Hepatocyte (in vitro differentiated cells): ENCODE measurements at regions not wholly inside any gene's neighbourhood (a gene's known extent, or its start where the extent isn't known, plus 50 kb on each side); places are given as distances from the start of the nearest gene placed in this dataset.
A peak's percentile ranks its signal among the peaks of the same experiment; 100 is the strongest.

Source experiments
- DNase-seq: peaks from one replicate; pipeline ENCODE4 v3.0.0-alpha.2; 2016; ENCODE audit warnings: low spot score
- H2AFZ ChIP-seq: fragments of 200-600 bp; sonication (generic); 2 replicates; pipeline ENCODE4 v1.6.0; 2016; ENCODE audit warnings: antibody characterized with exemption, mild to moderate bottlenecking
- H3K27ac ChIP-seq: fragments of 200-600 bp; sonication (generic); 2 replicates; pipeline ENCODE4 v1.5.1; 2016; ENCODE audit warnings: mild to moderate bottlenecking
- H3K27me3 ChIP-seq: fragments of 200-600 bp; sonication (generic); 2 replicates; pipeline ENCODE4 v1.6.1; 2016
- H3K36me3 ChIP-seq: fragments of 200-600 bp; sonication (generic); replicated peaks from 2 replicates; pipeline ENCODE4 v1.5.1; 2016; ENCODE audit warnings: low read depth; ENCODE audit not compliant: insufficient read depth
- H3K4me1 ChIP-seq: fragments of 200-600 bp; sonication (generic); 2 replicates; pipeline ENCODE4 v1.5.1; 2016; ENCODE audit warnings: mild to moderate bottlenecking, moderate library complexity; ENCODE audit not compliant: insufficient read depth
- H3K4me2 ChIP-seq: fragments of 200-600 bp; sonication (generic); 2 replicates; pipeline ENCODE4 v1.6.0; 2016
- H3K4me3 ChIP-seq: fragments of 200-600 bp; sonication (generic); 2 replicates; pipeline ENCODE4 v1.5.1; 2016; ENCODE audit warnings: mild to moderate bottlenecking
- H3K79me2 ChIP-seq: fragments of 200-600 bp; sonication (generic); 2 replicates; pipeline ENCODE4 v1.6.0; 2017; ENCODE audit warnings: mild to moderate bottlenecking
- H3K9me2 ChIP-seq: fragments of 200-600 bp; sonication (generic); replicated peaks from 2 replicates; pipeline ENCODE4 v1.6.0; 2017; ENCODE audit warnings: mild to moderate bottlenecking; ENCODE audit not compliant: insufficient read depth
- H3K9me3 ChIP-seq: fragments of 200-600 bp; sonication (generic); 2 replicates; pipeline ENCODE4 v1.5.1; 2016; ENCODE audit warnings: low read depth, mild to moderate bottlenecking
- H4K20me1 ChIP-seq: fragments of 200-600 bp; sonication (generic); 2 replicates; pipeline ENCODE4 v1.6.0; 2016; ENCODE audit warnings: mild to moderate bottlenecking; ENCODE audit not compliant: insufficient read depth, poor library complexity, severe bottlenecking
- EZH2 ChIP-seq: fragments of 200-600 bp; sonication (generic); IDR thresholded peaks from 2 replicates; pipeline ENCODE4 v1.6.1; 2016; ENCODE audit warnings: antibody characterized with exemption, mild to moderate bottlenecking, borderline replicate concordance
- EZH2phosphoT487 ChIP-seq: fragments of 200-600 bp; sonication (generic); IDR thresholded peaks from one replicate; pipeline ENCODE4 v1.6.1; 2018; ENCODE audit warnings: antibody characterized with exemption, mild to moderate bottlenecking, low read depth, moderate library complexity; ENCODE audit not compliant: unreplicated experiment, severe bottlenecking
- WGBS: methylation state at CpG from one replicate; pipeline ENCODE4 v1.1.6; 2016; ENCODE audit warnings: low lambda C conversion rate; ENCODE audit errors: missing lambda C conversion rate; 5-methylcytosine and 5-hydroxymethylcytosine counted together
- TF ChIP-seq, protein P1 (sequence below): fragments of 200-600 bp; sonication (generic); IDR thresholded peaks from 2 replicates; pipeline ENCODE4 v1.5.1; 2016; ENCODE audit warnings: antibody characterized with exemption, mild to moderate bottlenecking; ENCODE audit not compliant: poor library complexity

DNA sequence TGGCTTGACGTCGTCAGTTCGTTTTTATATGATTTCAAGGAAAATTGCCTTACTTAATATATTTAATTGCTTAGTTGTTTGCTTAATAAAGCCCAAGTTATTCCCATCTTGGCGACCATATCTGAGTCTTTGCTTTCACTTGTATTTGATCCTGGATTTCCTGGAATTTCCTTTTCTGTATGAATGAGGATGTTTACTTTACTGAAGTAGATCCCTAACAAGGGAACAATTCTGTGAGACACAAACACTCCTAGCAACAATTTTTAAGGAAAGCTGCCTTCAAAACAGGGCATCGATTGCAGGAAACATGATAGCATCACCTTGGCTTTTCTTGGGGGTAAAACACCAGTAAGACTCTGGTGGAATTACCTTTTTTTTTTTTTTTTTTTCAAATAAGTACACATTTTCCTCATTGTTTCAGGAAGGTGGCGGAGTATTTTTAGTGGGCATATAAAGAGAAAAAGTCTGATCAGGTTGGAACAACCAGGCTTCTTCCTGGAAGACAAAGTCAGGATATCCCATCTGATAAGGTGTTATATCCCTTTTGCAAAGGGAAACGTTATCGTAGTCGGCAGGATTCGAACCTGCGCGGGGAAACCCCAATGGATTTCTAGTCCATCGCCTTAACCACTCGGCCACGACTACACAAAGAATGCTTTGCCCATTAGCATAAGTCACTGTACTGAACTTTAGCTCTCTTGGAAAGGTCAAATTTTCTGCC is 68.5 kb upstream of the ZNF184 start:
- H3K36me3 ChIP-seq = no peaks in the 10 kb centered on the region
- H4K20me1 ChIP-seq = no peaks in the 10 kb centered on the region
- H2AFZ ChIP-seq = no peak overlapping the region
- H3K79me2 ChIP-seq = no peaks in the 10 kb centered on the region
- H3K4me1 ChIP-seq = no peaks in the 10 kb centered on the region
- no peak overlapping the region for H3K4me3 ChIP-seq
- H3K9me3 ChIP-seq = no peaks in the 10 kb centered on the region
- no peak overlapping the region for H3K4me2 ChIP-seq
- H3K9me2 ChIP-seq = no peaks in the 10 kb centered on the region
- no peak for TF ChIP-seq EZH2phosphoT487
- TF ChIP-seq EZH2 = no peak
- TF ChIP-seq, protein P1, sequence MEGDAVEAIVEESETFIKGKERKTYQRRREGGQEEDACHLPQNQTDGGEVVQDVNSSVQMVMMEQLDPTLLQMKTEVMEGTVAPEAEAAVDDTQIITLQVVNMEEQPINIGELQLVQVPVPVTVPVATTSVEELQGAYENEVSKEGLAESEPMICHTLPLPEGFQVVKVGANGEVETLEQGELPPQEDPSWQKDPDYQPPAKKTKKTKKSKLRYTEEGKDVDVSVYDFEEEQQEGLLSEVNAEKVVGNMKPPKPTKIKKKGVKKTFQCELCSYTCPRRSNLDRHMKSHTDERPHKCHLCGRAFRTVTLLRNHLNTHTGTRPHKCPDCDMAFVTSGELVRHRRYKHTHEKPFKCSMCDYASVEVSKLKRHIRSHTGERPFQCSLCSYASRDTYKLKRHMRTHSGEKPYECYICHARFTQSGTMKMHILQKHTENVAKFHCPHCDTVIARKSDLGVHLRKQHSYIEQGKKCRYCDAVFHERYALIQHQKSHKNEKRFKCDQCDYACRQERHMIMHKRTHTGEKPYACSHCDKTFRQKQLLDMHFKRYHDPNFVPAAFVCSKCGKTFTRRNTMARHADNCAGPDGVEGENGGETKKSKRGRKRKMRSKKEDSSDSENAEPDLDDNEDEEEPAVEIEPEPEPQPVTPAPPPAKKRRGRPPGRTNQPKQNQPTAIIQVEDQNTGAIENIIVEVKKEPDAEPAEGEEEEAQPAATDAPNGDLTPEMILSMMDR = no peak
- DNase-seq = no peak
- WGBS = 30% methylated on average over 15 of the region's 15 CpGs
- H3K27me3 ChIP-seq = peaks cover 57% of the 10 kb centered on the region
- no peak overlapping the region for H3K27ac ChIP-seq

DNA sequence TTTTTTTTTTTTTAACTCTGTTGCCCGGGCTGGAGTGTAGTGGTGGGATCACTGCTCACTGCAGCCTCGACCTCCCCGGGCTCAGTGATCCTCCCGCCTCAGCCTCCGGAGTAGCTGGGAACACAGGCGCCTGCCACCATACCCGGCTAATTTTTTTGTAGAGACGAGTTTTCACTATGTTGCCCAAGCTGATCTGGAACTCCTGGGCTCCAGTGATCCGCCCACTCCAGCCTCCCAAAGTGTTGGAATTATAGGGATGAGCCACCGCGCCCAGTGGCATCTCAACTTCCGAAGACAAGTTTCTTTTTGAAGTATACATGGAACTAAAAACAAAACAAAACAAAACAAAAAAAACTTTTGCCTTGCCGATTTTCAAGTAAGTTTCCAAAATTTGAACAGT is 66.6 kb upstream of the ZNF184 start:
- Histone ChIP-seq H3K36me3 (no peaks in the 10 kb centered on the region), H3K27ac (no peak overlapping the region), H4K20me1 (no peaks in the 10 kb centered on the region), H3K27me3 (peaks cover 42% of the 10 kb centered on the region), H3K4me2 (peak overlapping the region; percentile 71), H3K4me3 (no peak overlapping the region), H3K4me1 (no peaks in the 10 kb centered on the region), H3K9me3 (no peaks in the 10 kb centered on the region), H3K9me2 (no peaks in the 10 kb centered on the region), H2AFZ (no peak overlapping the region), H3K79me2 (no peaks in the 10 kb centered on the region)
- WGBS = 50% methylated on average over 13 of the region's 13 CpGs
- no peak for DNase-seq
- TF ChIP-seq EZH2phosphoT487 (no peak), EZH2 (peak; percentile 32)
- TF ChIP-seq, protein P1 = no peak

DNA sequence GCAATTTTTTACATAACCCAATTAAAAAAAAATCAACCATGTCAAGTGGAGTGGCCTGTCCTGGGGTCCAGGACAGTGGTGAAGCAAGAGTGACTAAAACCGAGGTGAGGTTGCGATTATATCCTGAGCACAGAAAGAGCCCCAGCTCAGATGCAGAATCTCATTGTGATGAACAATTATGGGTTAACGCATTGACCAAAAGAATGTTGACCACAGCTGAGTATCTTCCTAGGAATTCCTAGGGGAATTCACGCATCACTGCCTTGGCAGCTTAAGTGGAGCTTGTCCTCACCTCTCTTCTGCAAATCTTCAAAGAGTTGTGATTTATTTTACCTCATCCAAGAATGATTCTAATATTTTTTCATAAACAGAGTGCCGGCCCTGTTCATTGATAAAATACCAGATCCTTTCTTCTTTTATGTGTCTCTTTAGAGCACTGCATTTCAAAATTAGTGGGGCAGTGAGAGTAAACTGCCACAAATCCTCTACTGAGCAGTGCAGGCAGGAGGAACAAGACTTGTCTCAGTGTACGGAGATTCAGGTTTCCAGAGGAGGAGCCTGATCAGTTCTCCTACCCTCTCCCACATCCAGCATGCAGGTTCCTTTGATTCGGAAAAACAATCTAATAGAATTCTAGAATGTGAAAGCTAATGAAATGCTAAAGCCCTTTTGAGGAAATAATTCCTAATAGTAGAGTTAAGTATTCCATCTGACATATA is 60.1 kb upstream of the ZNF184 start:
- no peak overlapping the region for H3K4me3 ChIP-seq
- no peak for DNase-seq
- no peak overlapping the region for H3K4me2 ChIP-seq
- H3K36me3 ChIP-seq = no peaks in the 10 kb centered on the region
- H3K79me2 ChIP-seq = no peaks in the 10 kb centered on the region
- H3K9me3 ChIP-seq = no peaks in the 10 kb centered on the region
- TF ChIP-seq EZH2phosphoT487 (no peak), EZH2 (no peak)
- TF ChIP-seq, protein P1 = no peak
- H3K27ac ChIP-seq = no peak overlapping the region
- H4K20me1 ChIP-seq = no peaks in the 10 kb centered on the region
- H3K27me3 ChIP-seq = peaks cover 3% of the 10 kb centered on the region
- H3K4me1 ChIP-seq = no peaks in the 10 kb centered on the region
- no peaks in the 10 kb centered on the region for H3K9me2 ChIP-seq
- 59% methylated on average over 7 of the region's 7 CpGs for WGBS
- no peak overlapping the region for H2AFZ ChIP-seq
